Kidney (tissue), 13 donors: ENCODE measurements at regions not wholly inside any gene's neighbourhood (a gene's known extent, or its start where the extent isn't known, plus 50 kb on each side); places are given as distances from the start of the nearest gene placed in this dataset.
A peak's percentile ranks its signal among the peaks of the same experiment; 100 is the strongest.

Source experiments
- DNase-seq, 5 donors: peaks; one replicate each; pipeline ENCODE4 v3.0.0-alpha.2; 2013 to 2020
- FAIRE-seq: peaks from 2 replicates; lab custom pipeline; 2012; peaks lifted over from hg19 to GRCh38; lab: Jason Lieb, UNC
- H3K27ac ChIP-seq, 2 donors: one replicate each; pipeline ENCODE4 v1.7.0; 2013; ENCODE audit warnings: low read depth in 2 of 2, low read length in 2 of 2, inconsistent platforms in 1 of 2
- H3K27me3 ChIP-seq: one replicate; pipeline ENCODE4 v1.7.1; 2013; ENCODE audit warnings: low read length, inconsistent platforms; ENCODE audit not compliant: control insufficient read depth, insufficient read depth
- H3K36me3 ChIP-seq, 3 donors: one replicate each; pipeline versions ENCODE4 v1.7.0 to v1.7.1; 2013; ENCODE audit warnings: low read length in 3 of 3, control low read depth in 1 of 3, inconsistent platforms in 1 of 3; ENCODE audit not compliant: insufficient read depth in 3 of 3, control insufficient read depth in 2 of 3
- H3K4me1 ChIP-seq, 3 donors: one replicate each; pipeline versions ENCODE4 v1.7.0 to v1.7.1; 2013; ENCODE audit warnings: low read length in 3 of 3, inconsistent platforms in 1 of 3, low read depth in 1 of 3; ENCODE audit not compliant: control insufficient read depth in 2 of 3, insufficient read depth in 2 of 3
- H3K4me3 ChIP-seq, 3 donors: one replicate each; pipeline versions ENCODE4 v1.7.0 to v1.8.1; 2013; ENCODE audit warnings: low read length in 3 of 3, control low read depth in 1 of 3, inconsistent platforms in 1 of 3
- H3K9ac ChIP-seq, 3 donors: one replicate each; pipeline versions ENCODE4 v1.7.0 to v1.7.1; 2013; ENCODE audit warnings: low read length in 3 of 3, control low read depth in 1 of 3, inconsistent platforms in 1 of 3
- H3K9me3 ChIP-seq, 3 donors: one replicate each; pipeline versions ENCODE4 v1.7.0 to v1.7.1; 2013; ENCODE audit warnings: low read length in 3 of 3, control low read depth in 1 of 3, inconsistent platforms in 1 of 3; ENCODE audit not compliant: control insufficient read depth in 2 of 3, insufficient read depth in 1 of 3
- CTCF ChIP-seq: IDR thresholded peaks from 3 replicates; pipeline ENCODE4 v1.5.1; 2012; ENCODE audit warnings: mild to moderate bottlenecking, moderate library complexity, borderline replicate concordance; ENCODE audit not compliant: insufficient read depth; ENCODE audit errors: extremely low read depth
- intact Hi-C: fragments of 100-400 bp; cut with DNase I; formaldehyde crosslinking; loops from one replicate; pipeline ENCODE4 v1.11.1; 2022
- donor health status: control.
- donor health status: control.
- donor health status: control.
- donor health status: control.
- donor health status: control.
- donor health status: DM: yes; HTN: yes; CAD: no.
- donor health status: Normal renal cell carcinoma (clear cell type).

GRCh38 chr9:100670719-100671118, 92.8 kb downstream of the CAVIN4 start:
- no peak overlapping the region for H3K27ac ChIP-seq
- no peaks in the 10 kb centered on the region for H3K27me3 ChIP-seq
- no peak overlapping the region for H3K4me3 ChIP-seq
- H3K4me1 ChIP-seq, result no peaks in the 10 kb centered on the region
- no peaks in the 10 kb centered on the region for H3K36me3 ChIP-seq
- TF ChIP-seq CTCF, result no peak
- intact Hi-C loops, result no loop called here
- FAIRE-seq (no peak), DNase-seq (peak in 3 of 5 donors; percentile 14 to 50 (median 45))
- no peak overlapping the region for H3K9ac ChIP-seq
- H3K9me3 ChIP-seq, result no peaks in the 10 kb centered on the region

GRCh38 chr9:100671898-100672297, 94.0 kb downstream of the CAVIN4 start:
- Histone ChIP-seq H3K9ac (no peak overlapping the region), H3K27me3 (no peaks in the 10 kb centered on the region), H3K36me3 (no peaks in the 10 kb centered on the region), H3K27ac (no peak overlapping the region), H3K4me1 (no peaks in the 10 kb centered on the region), H3K9me3 (no peaks in the 10 kb centered on the region), H3K4me3 (no peak overlapping the region)
- intact Hi-C loops, result no loop called here
- DNase-seq, result no peak
- TF ChIP-seq CTCF, result no peak
- no peak for FAIRE-seq

- H3K9me3 ChIP-seq, result no peaks in the 10 kb centered on the region
- no peaks in the 10 kb centered on the region for H3K4me1 ChIP-seq
- DNase-seq, result no peak
- H3K4me3 ChIP-seq, result no peak overlapping the region
- no peak for FAIRE-seq
- no peak for TF ChIP-seq CTCF
- H3K9ac ChIP-seq, result no peak overlapping the region
- intact Hi-C loops, result no loop called here
- no peaks in the 10 kb centered on the region for H3K27me3 ChIP-seq
- H3K27ac ChIP-seq, result no peak overlapping the region
- H3K36me3 ChIP-seq, result no peaks in the 10 kb centered on the region
Measured at GRCh38 chr9:100673249-100673648, 95.4 kb downstream of the CAVIN4 start.
